Activated naive CD4-positive, alpha-beta T cell treated with anti-CD3 and anti-CD28 coated beads, Interleukin-2, amount 50 U/mL, for 72 hours (primary cell): ENCODE measurements at regions not wholly inside any gene's neighbourhood (a gene's known extent, or its start where the extent isn't known, plus 50 kb on each side); places are given as distances from the start of the nearest gene placed in this dataset.

Source experiments
- ATAC-seq, 2 donors: fragments of 150-1000 bp; cut with Tn5 transposase; 2 replicates each; pipeline ENCODE4 v1.10.0; 2021; ENCODE audit warnings: mild to moderate bottlenecking in 2 of 2, moderate library complexity in 2 of 2
- DNase-seq, 2 donors: peaks; one replicate each; pipeline ENCODE4 v3.0.0; 2021 to 2022; ENCODE audit warnings: low spot score in 2 of 2
- H3K27ac Mint-ChIP-seq, 2 donors: one replicate each; pipeline ENCODE4 v1.8.0; 2022; ENCODE audit warnings: mild to moderate bottlenecking in 2 of 2, mixed read lengths in 2 of 2
- H3K36me3 Mint-ChIP-seq, 2 donors: one replicate each; pipeline ENCODE4 v1.8.0; 2022; ENCODE audit warnings: mixed read lengths in 2 of 2
- H3K9me3 Mint-ChIP-seq, 2 donors: one replicate each; pipeline ENCODE4 v1.8.0; 2022; ENCODE audit warnings: mixed read lengths in 2 of 2

- H3K9me3 Mint-ChIP-seq: peaks cover 6 to 8% of the 10 kb centered on the region in 2 donors
- H3K27ac Mint-ChIP-seq: no peak overlapping the region
- ATAC-seq (no peak), DNase-seq (no peak)
- no peaks in the 10 kb centered on the region for H3K36me3 Mint-ChIP-seq
Observed at GRCh38 chr14:40119765-40120164, 687.5 kb upstream of the FBXO33 start.

- Mint-ChIP-seq H3K36me3 (no peaks in the 10 kb centered on the region), H3K9me3 (peaks cover 6 to 8% of the 10 kb centered on the region in 2 donors), H3K27ac (no peak overlapping the region)
- no peak for DNase-seq
- no peak for ATAC-seq
Observed at GRCh38 chr14:40119321-40119720, 687.1 kb upstream of the FBXO33 start.

GRCh38 chr14:40115583-40115982 lies 683.4 kb upstream of the FBXO33 start:
- no peaks in the 10 kb centered on the region for H3K36me3 Mint-ChIP-seq
- DNase-seq: no peak
- no peak overlapping the region for H3K27ac Mint-ChIP-seq
- peaks cover 6 to 8% of the 10 kb centered on the region in 2 donors for H3K9me3 Mint-ChIP-seq
- ATAC-seq: no peak

- no peak for DNase-seq
- no peak overlapping the region for H3K27ac Mint-ChIP-seq
- peaks cover 0 to 4% of the 10 kb centered on the region in 2 donors for H3K36me3 Mint-ChIP-seq
- H3K9me3 Mint-ChIP-seq: peaks cover 8 to 12% of the 10 kb centered on the region in 2 donors
- ATAC-seq: no peak
Observed at GRCh38 chr14:40113671-40114070, 681.4 kb upstream of the FBXO33 start.

GRCh38 chr14:40100544-40101196 lies 668.4 kb upstream of the FBXO33 start:
- ATAC-seq (no peak), DNase-seq (no peak)
- Mint-ChIP-seq H3K27ac (no peak overlapping the region), H3K9me3 (no peaks in the 10 kb centered on the region), H3K36me3 (no peaks in the 10 kb centered on the region)

GRCh38 chr14:40099316-40099715 lies 667.1 kb upstream of the FBXO33 start:
- no peaks in the 10 kb centered on the region for H3K36me3 Mint-ChIP-seq
- no peak overlapping the region for H3K27ac Mint-ChIP-seq
- ATAC-seq (no peak), DNase-seq (no peak)
- no peaks in the 10 kb centered on the region for H3K9me3 Mint-ChIP-seq

- ATAC-seq (no peak), DNase-seq (no peak)
- no peaks in the 10 kb centered on the region for H3K9me3 Mint-ChIP-seq
- H3K36me3 Mint-ChIP-seq: no peaks in the 10 kb centered on the region
- H3K27ac Mint-ChIP-seq: no peak overlapping the region
Observed at GRCh38 chr14:40098468-40098867, 666.2 kb upstream of the FBXO33 start.

- H3K27ac Mint-ChIP-seq: no peak overlapping the region
- H3K36me3 Mint-ChIP-seq: no peaks in the 10 kb centered on the region
- no peaks in the 10 kb centered on the region for H3K9me3 Mint-ChIP-seq
- ATAC-seq: no peak
- DNase-seq: no peak
Observed at GRCh38 chr14:40096968-40097367, 664.7 kb upstream of the FBXO33 start.

- H3K36me3 Mint-ChIP-seq: no peaks in the 10 kb centered on the region
Observed at GRCh38 chr14:40093800-40094199, 661.6 kb upstream of the FBXO33 start.

GRCh38 chr14:40074169-40074568 lies 641.9 kb upstream of the FBXO33 start:
- no peak for ATAC-seq

More at GRCh38 chr14:40093800-40094199, 661.6 kb upstream of the FBXO33 start:
- ATAC-seq: no peak
- peaks cover 4 to 9% of the 10 kb centered on the region in 2 donors for H3K9me3 Mint-ChIP-seq
- no peak for DNase-seq
- H3K27ac Mint-ChIP-seq: no peak overlapping the region

GRCh38 chr14:40072175-40072574 lies 639.9 kb upstream of the FBXO33 start:
- no peak overlapping the region for H3K27ac Mint-ChIP-seq
- peaks cover 0 to 19% of the 10 kb centered on the region in 2 donors for H3K9me3 Mint-ChIP-seq
- ATAC-seq: no peak
- DNase-seq: no peak
- peaks cover 0 to 5% of the 10 kb centered on the region in 2 donors for H3K36me3 Mint-ChIP-seq

More at GRCh38 chr14:40074169-40074568, 641.9 kb upstream of the FBXO33 start:
- Mint-ChIP-seq H3K27ac (no peak overlapping the region), H3K9me3 (peaks cover 0 to 19% of the 10 kb centered on the region in 2 donors), H3K36me3 (peaks cover 0 to 5% of the 10 kb centered on the region in 2 donors)
- DNase-seq: no peak

- Mint-ChIP-seq H3K9me3 (peaks cover 0 to 5% of the 10 kb centered on the region in 2 donors), H3K36me3 (peaks cover 0 to 9% of the 10 kb centered on the region in 2 donors), H3K27ac (no peak overlapping the region)
- DNase-seq (no peak), ATAC-seq (no peak)
Observed at GRCh38 chr14:40058901-40059897, 627.0 kb upstream of the FBXO33 start.

GRCh38 chr14:40053416-40053815 lies 621.2 kb upstream of the FBXO33 start:
- ATAC-seq (no peak), DNase-seq (no peak)
- Mint-ChIP-seq H3K9me3 (no peaks in the 10 kb centered on the region), H3K27ac (no peak overlapping the region), H3K36me3 (no peaks in the 10 kb centered on the region)

GRCh38 chr14:40028991-40029390 lies 596.8 kb upstream of the FBXO33 start:
- ATAC-seq (no peak), DNase-seq (no peak)
- Mint-ChIP-seq H3K9me3 (peaks cover 10% of the 10 kb centered on the region in 2 donors), H3K36me3 (no peaks in the 10 kb centered on the region), H3K27ac (no peak overlapping the region)

- ATAC-seq (no peak), DNase-seq (no peak)
- no peaks in the 10 kb centered on the region for H3K36me3 Mint-ChIP-seq
- H3K9me3 Mint-ChIP-seq: no peaks in the 10 kb centered on the region
- peak overlapping the region in 1 of 2 donors; percentile 47 for H3K27ac Mint-ChIP-seq
Observed at GRCh38 chr14:40025101-40025500, 592.9 kb upstream of the FBXO33 start.

GRCh38 chr14:40010961-40011360 lies 578.7 kb upstream of the FBXO33 start:
- ATAC-seq (no peak), DNase-seq (no peak)
- Mint-ChIP-seq H3K36me3 (no peaks in the 10 kb centered on the region), H3K9me3 (peaks cover 8 to 10% of the 10 kb centered on the region in 2 donors), H3K27ac (no peak overlapping the region)

GRCh38 chr14:40009771-40010170 lies 577.5 kb upstream of the FBXO33 start:
- no peak overlapping the region for H3K27ac Mint-ChIP-seq
- H3K9me3 Mint-ChIP-seq: peaks cover 8 to 10% of the 10 kb centered on the region in 2 donors
- no peak for ATAC-seq
- DNase-seq: no peak
- no peaks in the 10 kb centered on the region for H3K36me3 Mint-ChIP-seq
